H1 (cell line): ENCODE measurements at regions not wholly inside any gene's neighbourhood (a gene's known extent, or its start where the extent isn't known, plus 50 kb on each side); places are given as distances from the start of the nearest gene placed in this dataset.

Source experiments
- CTCF ChIA-PET: fragments of 300-600 bp; sonication (Branson Sonifier 250); formaldehyde crosslinking; loops from one replicate; lab custom pipeline; 2021; ENCODE audit not compliant: partially characterized antibody; lab: Charles Lee
- POLR2A ChIA-PET: fragments of 300-600 bp; sonication (Branson Sonifier 250); formaldehyde crosslinking; loops from one replicate; lab custom pipeline; 2021; ENCODE audit warnings: inconsistent platforms; ENCODE audit not compliant: partially characterized antibody; lab: Charles Lee
- DNase-seq, 2 experiments: peaks; one replicate each; pipeline versions ENCODE4 v3.0.0 to v3.0.0-alpha.2; 2010 to 2022; ENCODE audit warnings: low spot score in 2 of 2, low read depth in 1 of 2, mixed read lengths in 1 of 2
- FAIRE-seq: peaks from 2 replicates; lab custom pipeline; 2011; peaks lifted over from hg19 to GRCh38; lab: Jason Lieb, UNC
- H2AFZ ChIP-seq: 2 replicates; pipeline ENCODE4 v1.8.1; 2012; ENCODE audit warnings: low read length, inconsistent platforms
- H2AK5ac ChIP-seq: 2 replicates; pipeline ENCODE4 v1.6.1; 2013; ENCODE audit warnings: low read depth, low read length
- H2BK120ac ChIP-seq: replicated peaks from 2 replicates; pipeline ENCODE3; 2013; ENCODE audit warnings: low read depth, low read length, inconsistent platforms
- H2BK12ac ChIP-seq: 2 replicates; pipeline ENCODE4 v1.6.1; 2013; ENCODE audit warnings: low read depth, low read length
- H2BK15ac ChIP-seq: 2 replicates; pipeline ENCODE4 v1.6.1; 2013; ENCODE audit warnings: low read length
- H2BK20ac ChIP-seq: 2 replicates; pipeline ENCODE4 v1.6.1; 2013; ENCODE audit warnings: low read length
- H2BK5ac ChIP-seq: 2 replicates; pipeline ENCODE4 v1.6.1; 2013; ENCODE audit warnings: low read depth, low read length
- H3K14ac ChIP-seq: 2 replicates; pipeline ENCODE4 v1.6.1; 2013; ENCODE audit warnings: inconsistent platforms; ENCODE audit not compliant: insufficient read length
- H3K18ac ChIP-seq: 2 replicates; pipeline ENCODE4 v1.6.1; 2013; ENCODE audit warnings: low read length; ENCODE audit errors: extremely low read depth
- H3K23ac ChIP-seq: 2 replicates; pipeline ENCODE4 v1.6.1; 2013; ENCODE audit warnings: inconsistent platforms; ENCODE audit not compliant: insufficient read length
- H3K23me2 ChIP-seq: 2 replicates; pipeline ENCODE4 v1.6.1; 2013; ENCODE audit warnings: low read depth, low read length
- H3K27ac ChIP-seq: 2 replicates; pipeline ENCODE4 v1.6.1; 2011; ENCODE audit warnings: low read depth, low read length, inconsistent platforms
- H3K27me3 ChIP-seq, 4 experiments: replicated peaks in 1 of 4; 1 replicate in 1 of 4; 2 replicates in 3 of 4; pipeline versions ENCODE4 v1.6.1 to v1.8.1; 2011 to 2013; ENCODE audit warnings: low read length in 3 of 4, mild to moderate bottlenecking in 3 of 4, inconsistent platforms in 2 of 4, mixed read lengths in 2 of 4, moderate library complexity in 1 of 4; ENCODE audit not compliant: control insufficient read depth in 3 of 4, insufficient read depth in 3 of 4; ENCODE audit errors: extremely low read depth in 1 of 4
- H3K36me3 ChIP-seq, 4 experiments: 2 replicates each; pipeline versions ENCODE4 v1.6.1 to v1.8.1; 2011 to 2013; ENCODE audit warnings: mild to moderate bottlenecking in 4 of 4, low read length in 3 of 4, moderate library complexity in 2 of 4, control low read depth in 1 of 4, inconsistent platforms in 1 of 4; ENCODE audit not compliant: insufficient read depth in 4 of 4, control insufficient read depth in 2 of 4
- H3K4ac ChIP-seq: replicated peaks from 2 replicates; pipeline ENCODE3; 2013; ENCODE audit warnings: low read length, low read depth, mixed read lengths, inconsistent platforms; ENCODE audit not compliant: insufficient read length
- H3K4me1 ChIP-seq, 4 experiments: replicated peaks in 1 of 4; 1 replicate in 1 of 4; 2 replicates in 3 of 4; pipeline versions ENCODE4 v1.6.1 to v1.8.1; 2011 to 2013; ENCODE audit warnings: low read length in 3 of 4, inconsistent platforms in 2 of 4, mixed read lengths in 1 of 4; ENCODE audit not compliant: insufficient read depth in 4 of 4, control insufficient read depth in 3 of 4
- H3K4me2 ChIP-seq, 2 experiments: 2 replicates each; pipeline versions ENCODE4 v1.6.1 to v1.8.1; 2011 to 2013; ENCODE audit warnings: low read depth in 2 of 2, low read length in 2 of 2, control low read depth in 1 of 2, inconsistent platforms in 1 of 2, mild to moderate bottlenecking in 1 of 2; ENCODE audit not compliant: insufficient read depth in 1 of 2
- H3K4me3 ChIP-seq, 4 experiments: fragments of 200-600, 300-600 bp in 1 of 4; sonication (generic), shearing (Covaris generic), sonication (Bioruptor Twin) in 1 of 4; 2 replicates each; pipeline versions ENCODE4 v1.5.1 to v1.8.1; 2011 to 2016; ENCODE audit warnings: low read length in 4 of 4, low read depth in 3 of 4, control low read depth in 2 of 4, inconsistent platforms in 2 of 4, mild to moderate bottlenecking in 2 of 4, mixed read lengths in 1 of 4, moderate library complexity in 1 of 4; ENCODE audit not compliant: insufficient read depth in 2 of 4; ENCODE audit errors: extremely low read depth in 1 of 4
- H3K56ac ChIP-seq: replicated peaks from 2 replicates; pipeline ENCODE3; 2013; ENCODE audit warnings: low read depth, mild to moderate bottlenecking, mixed read lengths, low read length, inconsistent platforms; ENCODE audit not compliant: insufficient read length
- H3K79me1 ChIP-seq: 2 replicates; pipeline ENCODE4 v1.6.1; 2013; ENCODE audit warnings: low read depth, low read length, control low read depth
- H3K79me2 ChIP-seq, 2 experiments: 2 replicates each; pipeline versions ENCODE4 v1.6.1 to v1.8.1; 2012 to 2013; ENCODE audit warnings: low read length in 2 of 2, mild to moderate bottlenecking in 2 of 2, inconsistent platforms in 1 of 2; ENCODE audit not compliant: insufficient read depth in 2 of 2, control insufficient read depth in 1 of 2
- H3K9ac ChIP-seq, 4 experiments: replicated peaks in 1 of 4; 1 replicate in 1 of 4; 2 replicates in 3 of 4; pipeline versions ENCODE4 v1.6.1 to v1.8.1; 2011 to 2013; ENCODE audit warnings: low read depth in 3 of 4, low read length in 3 of 4, control low read depth in 2 of 4, mild to moderate bottlenecking in 2 of 4, moderate library complexity in 2 of 4, inconsistent platforms in 1 of 4; ENCODE audit errors: extremely low read depth in 1 of 4
- H3K9me3 ChIP-seq, 2 experiments: 2 replicates each; pipeline versions ENCODE4 v1.6.1 to v1.8.1; 2012 to 2013; ENCODE audit warnings: mild to moderate bottlenecking in 2 of 2, moderate library complexity in 2 of 2, control low read depth in 1 of 2, inconsistent platforms in 1 of 2, low read depth in 1 of 2, low read length in 1 of 2, mixed read lengths in 1 of 2; ENCODE audit not compliant: insufficient read depth in 2 of 2
- H4K20me1 ChIP-seq, 2 experiments: replicated peaks in 1 of 2; 2 replicates each; pipeline versions ENCODE3 to v1.8.1; 2011 to 2013; ENCODE audit warnings: inconsistent platforms in 2 of 2, low read length in 2 of 2, mild to moderate bottlenecking in 1 of 2; ENCODE audit not compliant: insufficient read depth in 2 of 2, control insufficient read depth in 1 of 2
- H4K5ac ChIP-seq: 2 replicates; pipeline ENCODE4 v1.6.1; 2013; ENCODE audit warnings: low read length, low read depth, mixed read lengths, inconsistent platforms; ENCODE audit not compliant: insufficient read length
- H4K8ac ChIP-seq: 2 replicates; pipeline ENCODE4 v1.8.0; 2013; ENCODE audit warnings: mild to moderate bottlenecking, moderate library complexity, low read length, inconsistent platforms; ENCODE audit not compliant: insufficient read depth; ENCODE audit errors: extremely low read depth
- H4K91ac ChIP-seq: replicated peaks from 2 replicates; pipeline ENCODE3; 2013; ENCODE audit warnings: low read length, mixed read lengths, inconsistent platforms; ENCODE audit not compliant: insufficient read length
- CHD1 ChIP-seq: IDR thresholded peaks from 2 replicates; pipeline ENCODE4 v1.6.1; 2012; ENCODE audit warnings: low read depth, low read length, improper control_type of control experiment
- HDAC6 ChIP-seq: IDR thresholded peaks from one replicate; pipeline ENCODE4 v1.7.1; 2012; ENCODE audit warnings: low read depth, mild to moderate bottlenecking, inconsistent platforms, low read length, moderate library complexity
- KDM4A ChIP-seq: IDR thresholded peaks from one replicate; pipeline ENCODE4 v1.7.1; 2012; ENCODE audit warnings: low read depth, mild to moderate bottlenecking, moderate library complexity, low read length, inconsistent platforms; ENCODE audit not compliant: severe bottlenecking
- PHF8 ChIP-seq: fragments of 200-600 bp; sonication (generic); conservative IDR thresholded peaks from 2 replicates; pipeline ENCODE4 v1.7.1; 2012; ENCODE audit warnings: low read depth, mild to moderate bottlenecking, inconsistent platforms, low read length, moderate library complexity
- RBBP5 ChIP-seq: IDR thresholded peaks from 2 replicates; pipeline ENCODE4 v1.7.1; 2012; ENCODE audit warnings: low read depth, mild to moderate bottlenecking, inconsistent platforms, low read length, moderate library complexity, borderline replicate concordance
- TBP ChIP-seq: IDR thresholded peaks from 2 replicates; pipeline ENCODE4 v1.6.1; 2011; ENCODE audit warnings: low read depth, low read length, improper control_type of control experiment
- WGBS, 2 experiments: shearing (Covaris generic) in 1 of 2; methylation state at CpG; one replicate each; pipeline versions ENCODE4 v1.1.6 to v1.1.7; 2013 to 2015; ENCODE audit warnings: low lambda C conversion rate in 2 of 2, mixed read lengths in 2 of 2, inconsistent platforms in 1 of 2, low coverage in 1 of 2, missing lambda C conversion rate in 1 of 2; ENCODE audit not compliant: insufficient replicate concordance in 2 of 2, insufficient coverage in 1 of 2, insufficient read length in 1 of 2; ENCODE audit errors: extremely low coverage in 1 of 2, missing lambda C conversion rate in 1 of 2; 5-methylcytosine and 5-hydroxymethylcytosine counted together

DNA sequence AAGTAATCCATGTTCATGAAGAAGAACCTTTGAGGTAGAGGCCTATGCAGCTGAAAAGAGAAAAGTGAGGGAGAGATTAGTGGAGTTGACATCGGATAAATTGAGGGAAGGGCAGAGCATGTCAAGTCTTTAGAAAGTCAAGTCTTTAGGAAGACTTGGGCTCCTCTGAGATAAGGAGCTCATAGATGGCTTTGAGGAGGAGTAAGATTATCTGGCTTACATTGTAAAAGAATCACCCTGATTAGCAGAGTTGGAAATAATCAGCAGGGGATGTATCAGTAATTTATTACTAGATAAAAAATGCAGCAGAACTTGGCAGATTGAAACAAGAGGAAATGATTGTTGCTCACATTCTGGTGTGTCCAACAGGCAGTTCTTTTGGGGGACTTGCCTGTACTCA, 727.2 kb upstream of the WWC1 start:
- H3K9ac ChIP-seq = no peak overlapping the region
- no peaks in the 10 kb centered on the region for H3K9me3 ChIP-seq
- no peak overlapping the region for H3K4me3 ChIP-seq
- H4K91ac ChIP-seq = no peak overlapping the region
- no peak for TF ChIP-seq HDAC6
- no peak for TF ChIP-seq TBP
- no peak for TF ChIP-seq CHD1
- TF ChIP-seq PHF8 = no peak
- TF ChIP-seq RBBP5 = no peak
- no peak for TF ChIP-seq KDM4A
- H3K56ac ChIP-seq = no peak overlapping the region
- WGBS, 2 experiments = 88% methylated on average over 1 of the region's 1 CpG; no CpG with 5 or more reads in 1 of the 2 experiments
- H3K4me2 ChIP-seq = no peak overlapping the region
- H4K20me1 ChIP-seq = no peaks in the 10 kb centered on the region
- H3K79me1 ChIP-seq = no peaks in the 10 kb centered on the region
- H3K4me1 ChIP-seq = peaks cover 0 to 2% (median 0%) of the 10 kb centered on the region in 4 experiments; a peak in 2 of 7 replicates
- no peak overlapping the region for H4K8ac ChIP-seq
- H2BK120ac ChIP-seq = no peak overlapping the region
- ChIA-PET CTCF (interaction anchor here (0.6 to 3.3 kb wide), 4 partner anchors 24 to 1821 kb away, joined by 3 to 10 read pairs (median 4); no protein-coding TSS in a partner anchor), POLR2A (no interaction called here)
- H3K27me3 ChIP-seq = peaks cover 0 to 1% (median 0%) of the 10 kb centered on the region in 4 experiments; a peak in 1 of 7 replicates
- no peak overlapping the region for H2BK5ac ChIP-seq
- no peak overlapping the region for H3K14ac ChIP-seq
- FAIRE-seq (no peak), DNase-seq (no peak)
- H4K5ac ChIP-seq = no peak overlapping the region
- H3K27ac ChIP-seq = no peak overlapping the region
- H3K23ac ChIP-seq = no peak overlapping the region
- no peak overlapping the region for H3K4ac ChIP-seq
- no peak overlapping the region for H3K18ac ChIP-seq
- no peaks in the 10 kb centered on the region for H3K36me3 ChIP-seq
- H2BK20ac ChIP-seq = no peak overlapping the region
- no peak overlapping the region for H2BK12ac ChIP-seq
- no peak overlapping the region for H2AFZ ChIP-seq
- no peaks in the 10 kb centered on the region for H3K23me2 ChIP-seq
- H2BK15ac ChIP-seq = no peak overlapping the region
- H2AK5ac ChIP-seq = no peak overlapping the region
- H3K79me2 ChIP-seq = no peaks in the 10 kb centered on the region
